Testis (tissue), 2 donors: ENCODE measurements at regions not wholly inside any gene's neighbourhood (a gene's known extent, or its start where the extent isn't known, plus 50 kb on each side); places are given as distances from the start of the nearest gene placed in this dataset.

Experiments used
- CTCF ChIP-seq, 3 experiments: fragments of 450-650 bp in 2 of 3; fragments of 200-600 bp in 1 of 3; sonication (generic) in 1 of 3; IDR thresholded peaks; one replicate each; pipeline ENCODE4 v1.5.1; 2016 to 2019; ENCODE audit warnings: antibody characterized with exemption in 3 of 3, mild to moderate bottlenecking in 2 of 3, moderate library complexity in 1 of 3
- POLR2A ChIP-seq: fragments of 450-650 bp; IDR thresholded peaks from one replicate; pipeline ENCODE4 v1.6.1; 2017; ENCODE audit warnings: antibody characterized with exemption, mild to moderate bottlenecking, moderate library complexity

GRCh38 chr6:63467247-63467954 lies 104.9 kb upstream of the LOC128125822 start:
- no peak for TF ChIP-seq CTCF (IDR thresholded peaks at IDR 0.05)
- TF ChIP-seq POLR2A = no peak
